K562 (cell line): ENCODE measurements at regions not wholly inside any gene's neighbourhood (a gene's known extent, or its start where the extent isn't known, plus 50 kb on each side); places are given as distances from the start of the nearest gene placed in this dataset.

ENCODE experiments used
- DEAF1 ChIP-seq: fragments of 450-650 bp; formaldehyde crosslinking; IDR thresholded peaks from 2 replicates; pipeline ENCODE4 v1.4.0; 2020; ENCODE audit warnings: mild to moderate bottlenecking, moderate library complexity
- KDM1A ChIP-seq, 2 experiments: fragments of 450-650 bp; IDR thresholded peaks; 2 replicates each; pipeline ENCODE4 v1.6.1; 2016; ENCODE audit warnings: mild to moderate bottlenecking in 2 of 2
- ZBTB17 ChIP-seq: fragments of 450-650 bp; formaldehyde crosslinking; IDR thresholded peaks from 2 replicates; pipeline ENCODE4 v1.4.0; 2020; ENCODE audit warnings: mild to moderate bottlenecking
- ZNF274 ChIP-seq: IDR thresholded peaks from 2 replicates; pipeline ENCODE4 v1.6.1; 2011; ENCODE audit warnings: low read depth, mild to moderate bottlenecking, low read length, moderate library complexity, borderline replicate concordance
- TF ChIP-seq, protein P1 (sequence below), 3 experiments: IDR thresholded peaks in 2 of 3; conservative IDR thresholded peaks in 1 of 3; 2 replicates each; pipeline ENCODE4 v1.5.1; 2011 to 2012; ENCODE audit warnings: low read length in 3 of 3, mild to moderate bottlenecking in 3 of 3, control low read depth in 2 of 3, improper control_type of control experiment in 1 of 3, inconsistent platforms in 1 of 3, low read depth in 1 of 3, mixed read lengths in 1 of 3, moderate library complexity in 1 of 3; ENCODE audit not compliant: insufficient read depth in 2 of 3

- no peak for TF ChIP-seq DEAF1 (CRISPR knock-in tag)
- no peak for TF ChIP-seq ZNF274
- TF ChIP-seq ZBTB17 (CRISPR knock-in tag): no peak
- TF ChIP-seq, protein P1, sequence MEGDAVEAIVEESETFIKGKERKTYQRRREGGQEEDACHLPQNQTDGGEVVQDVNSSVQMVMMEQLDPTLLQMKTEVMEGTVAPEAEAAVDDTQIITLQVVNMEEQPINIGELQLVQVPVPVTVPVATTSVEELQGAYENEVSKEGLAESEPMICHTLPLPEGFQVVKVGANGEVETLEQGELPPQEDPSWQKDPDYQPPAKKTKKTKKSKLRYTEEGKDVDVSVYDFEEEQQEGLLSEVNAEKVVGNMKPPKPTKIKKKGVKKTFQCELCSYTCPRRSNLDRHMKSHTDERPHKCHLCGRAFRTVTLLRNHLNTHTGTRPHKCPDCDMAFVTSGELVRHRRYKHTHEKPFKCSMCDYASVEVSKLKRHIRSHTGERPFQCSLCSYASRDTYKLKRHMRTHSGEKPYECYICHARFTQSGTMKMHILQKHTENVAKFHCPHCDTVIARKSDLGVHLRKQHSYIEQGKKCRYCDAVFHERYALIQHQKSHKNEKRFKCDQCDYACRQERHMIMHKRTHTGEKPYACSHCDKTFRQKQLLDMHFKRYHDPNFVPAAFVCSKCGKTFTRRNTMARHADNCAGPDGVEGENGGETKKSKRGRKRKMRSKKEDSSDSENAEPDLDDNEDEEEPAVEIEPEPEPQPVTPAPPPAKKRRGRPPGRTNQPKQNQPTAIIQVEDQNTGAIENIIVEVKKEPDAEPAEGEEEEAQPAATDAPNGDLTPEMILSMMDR (IDR thresholded peaks at IDR 0.05 in 2 of 3, conservative IDR thresholded peaks at IDR 0.05 in 1 of 3; ENCODE audit: insufficient read depth in 2 of 3, low read depth in 1 of 3, low read length in 3 of 3): no peak
- TF ChIP-seq KDM1A (IDR thresholded peaks at IDR 0.05): no peak
Observed at GRCh38 chr20:52793339-52793963, 178.7 kb upstream of the TSHZ2 start.
